Fibroblast of skin of scalp (primary cell): ENCODE measurements at regions not wholly inside any gene's neighbourhood (a gene's known extent, or its start where the extent isn't known, plus 50 kb on each side); places are given as distances from the start of the nearest gene placed in this dataset.
"Not testable (repeated sequence)": the region's sequence is repeated elsewhere in the genome, so short reads cannot be mapped to it uniquely, and the experiment has no call there.

Source experiments
- DNase-seq: peaks from one replicate; pipeline ENCODE4 v3.0.0-alpha.2; 2013

DNA sequence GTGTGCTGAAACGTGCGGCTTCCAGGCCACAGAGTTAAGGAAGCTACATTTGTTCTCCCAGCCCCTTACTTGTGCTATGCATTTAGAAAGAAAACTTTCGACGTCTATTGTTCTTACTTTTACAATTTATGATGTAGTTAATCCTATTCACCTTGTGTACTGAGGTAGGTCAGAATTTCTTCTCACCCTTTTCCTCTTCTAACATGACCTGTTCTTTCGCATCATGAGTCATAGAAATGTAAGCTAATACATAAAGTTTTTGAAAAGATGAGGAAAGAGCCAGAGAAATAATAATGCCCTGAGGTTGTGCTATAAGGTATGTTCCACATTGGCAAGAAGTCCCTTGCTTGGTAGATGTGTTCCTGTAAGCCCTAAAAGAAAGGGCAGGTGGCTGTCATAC is 298.3 kb downstream of the TRIML1 start:
- no peak for DNase-seq

DNA sequence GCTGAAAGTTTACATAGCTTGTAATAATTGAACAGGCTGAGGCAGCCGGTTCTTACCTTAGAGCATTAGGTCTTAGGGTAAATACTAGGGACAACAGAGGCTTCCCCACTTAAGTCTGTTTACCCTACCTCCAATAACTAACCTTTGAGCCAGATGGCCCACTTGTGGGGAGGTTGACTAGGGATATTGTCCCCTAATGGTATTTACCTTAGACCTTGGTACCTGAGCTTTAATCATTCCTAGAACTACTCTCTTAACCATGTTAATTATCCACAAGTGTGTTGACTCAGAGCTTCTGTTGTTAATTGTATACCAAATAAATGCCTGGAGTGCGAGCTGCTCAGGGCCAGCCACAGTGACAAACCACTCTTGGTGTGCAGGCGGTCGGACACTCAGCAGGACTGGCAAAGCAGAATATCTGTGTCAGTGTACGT is 299.2 kb downstream of the TRIML1 start:
- DNase-seq = not testable (repeated sequence)

DNA sequence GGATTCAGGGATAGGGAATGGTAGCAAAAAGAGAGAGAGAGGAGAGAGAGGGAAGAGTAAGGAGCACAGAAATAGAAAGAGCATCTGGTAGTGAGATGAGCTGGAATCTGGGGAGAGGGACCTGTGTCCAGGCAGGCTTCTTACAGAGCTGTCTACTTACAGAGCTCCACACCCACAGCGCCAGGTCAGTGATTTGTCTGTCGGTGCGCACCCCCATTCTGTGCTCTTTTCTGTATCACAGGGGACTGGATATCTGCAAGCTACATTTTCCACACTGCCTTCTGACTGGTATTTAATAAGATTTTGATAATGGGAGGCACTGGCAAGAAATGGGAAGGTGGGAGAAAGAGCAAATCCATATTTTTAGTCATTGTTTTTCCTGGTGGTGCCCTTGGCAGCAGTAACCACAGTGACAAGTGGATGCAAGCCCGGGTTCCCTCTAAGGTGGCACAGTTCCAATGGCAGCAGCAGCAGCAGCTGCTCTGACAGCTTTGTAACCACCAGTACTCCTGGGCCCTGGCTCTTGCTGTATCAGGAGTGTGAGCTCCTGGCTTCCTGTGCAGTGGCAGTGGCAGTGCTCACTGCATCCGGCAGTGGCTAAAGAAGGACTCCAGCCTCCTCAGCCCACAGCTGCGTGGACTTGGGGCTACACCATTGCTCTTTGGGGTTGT is 300.5 kb downstream of the TRIML1 start:
- DNase-seq = peak; percentile 56

DNA sequence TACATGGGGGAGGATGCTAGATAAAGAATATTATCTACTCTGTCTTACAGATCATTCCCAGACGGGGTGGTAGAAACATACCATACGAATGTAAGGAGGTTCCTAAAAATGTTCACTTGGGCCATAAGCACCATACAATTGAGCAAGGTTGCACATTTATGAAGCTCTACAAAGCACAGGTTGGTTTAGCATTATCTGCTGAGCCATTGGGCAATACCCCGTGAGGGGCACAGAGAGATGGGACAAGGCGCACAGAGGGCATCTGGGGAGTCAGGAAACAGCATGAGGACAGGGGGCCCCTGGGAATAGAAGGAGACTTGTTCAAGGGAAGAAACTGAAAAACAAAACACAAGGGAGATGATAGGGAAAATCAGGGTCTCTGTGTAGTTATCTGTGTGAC is 305.3 kb downstream of the TRIML1 start:
- DNase-seq = no peak

DNA sequence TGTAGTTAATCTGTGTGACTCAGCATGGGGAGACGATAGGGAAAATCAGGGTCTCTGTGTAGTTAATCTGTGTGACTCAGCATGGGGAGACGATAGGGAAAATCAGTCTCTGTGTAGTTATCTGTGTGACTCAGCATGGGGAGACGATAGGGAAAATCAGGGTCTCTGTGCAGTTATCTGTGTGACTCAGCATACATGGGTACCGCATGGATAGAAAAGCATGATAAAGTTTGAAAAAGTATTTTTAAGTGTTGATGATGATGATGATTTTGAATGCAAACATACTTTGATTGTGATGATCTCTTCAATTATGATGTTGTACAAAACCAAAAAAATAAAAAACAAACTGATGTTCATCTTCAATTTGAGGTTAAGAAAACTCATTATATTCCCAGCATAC is 309.8 kb downstream of the TRIML1 start:
- DNase-seq = peak; percentile 42

DNA sequence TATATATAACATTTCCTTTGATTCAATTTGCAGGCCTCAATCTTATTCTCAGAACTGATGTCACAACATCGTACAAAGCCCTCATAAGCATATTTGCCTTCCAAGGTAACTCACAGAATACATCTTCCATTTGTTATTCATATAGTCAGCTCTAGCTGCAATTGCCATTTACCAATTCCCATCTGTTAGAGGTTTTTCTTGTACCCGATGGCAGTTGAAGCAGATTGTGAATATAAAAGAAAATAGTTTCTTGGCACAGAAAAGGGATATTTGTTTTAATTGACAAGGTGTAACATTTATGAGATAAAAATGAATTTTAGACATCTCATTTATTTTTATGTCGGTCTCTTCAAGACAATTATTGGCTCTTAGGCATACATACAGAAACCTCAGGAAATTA is 311.3 kb downstream of the TRIML1 start:
- no peak for DNase-seq

DNA sequence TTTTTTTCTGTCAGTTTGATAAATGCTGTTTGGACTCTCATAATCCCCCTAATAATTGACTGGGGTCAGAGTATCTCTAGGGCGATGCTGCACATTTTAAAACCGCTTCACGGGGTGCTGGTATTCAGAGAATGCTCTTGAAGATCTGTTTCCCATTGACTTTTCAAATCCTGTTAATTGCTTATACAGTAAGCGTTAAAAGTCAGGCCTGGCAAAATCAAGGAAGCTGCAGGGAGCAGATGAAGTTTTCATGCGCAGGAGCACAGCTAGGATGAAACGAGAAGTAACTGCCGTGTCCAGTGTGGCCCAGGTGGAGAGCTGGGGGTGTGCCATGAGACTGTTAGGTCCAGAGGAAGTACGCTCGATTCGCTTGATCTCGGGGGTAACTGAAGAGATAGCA is 312.9 kb downstream of the TRIML1 start:
- no peak for DNase-seq

DNA sequence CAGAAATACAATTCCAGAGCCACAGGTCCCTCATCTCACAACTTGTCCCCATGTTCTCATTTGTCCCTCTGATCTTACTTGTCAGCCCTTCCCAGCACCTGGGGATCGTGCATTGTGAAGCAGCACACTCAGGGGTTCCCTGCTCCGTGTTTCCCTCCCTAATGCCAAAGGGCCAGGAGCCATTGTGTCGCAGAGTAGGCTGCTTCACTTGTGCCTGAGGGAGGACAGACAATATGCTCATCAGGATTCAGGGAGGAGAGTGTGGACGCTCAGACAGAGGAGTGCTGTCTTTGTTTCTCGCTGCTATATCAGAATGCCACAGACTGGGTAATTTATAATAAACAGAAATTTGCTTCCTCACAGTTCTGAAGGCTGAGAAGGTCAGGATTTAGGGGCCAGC is 315.3 kb downstream of the TRIML1 start:
- DNase-seq = no peak

DNA sequence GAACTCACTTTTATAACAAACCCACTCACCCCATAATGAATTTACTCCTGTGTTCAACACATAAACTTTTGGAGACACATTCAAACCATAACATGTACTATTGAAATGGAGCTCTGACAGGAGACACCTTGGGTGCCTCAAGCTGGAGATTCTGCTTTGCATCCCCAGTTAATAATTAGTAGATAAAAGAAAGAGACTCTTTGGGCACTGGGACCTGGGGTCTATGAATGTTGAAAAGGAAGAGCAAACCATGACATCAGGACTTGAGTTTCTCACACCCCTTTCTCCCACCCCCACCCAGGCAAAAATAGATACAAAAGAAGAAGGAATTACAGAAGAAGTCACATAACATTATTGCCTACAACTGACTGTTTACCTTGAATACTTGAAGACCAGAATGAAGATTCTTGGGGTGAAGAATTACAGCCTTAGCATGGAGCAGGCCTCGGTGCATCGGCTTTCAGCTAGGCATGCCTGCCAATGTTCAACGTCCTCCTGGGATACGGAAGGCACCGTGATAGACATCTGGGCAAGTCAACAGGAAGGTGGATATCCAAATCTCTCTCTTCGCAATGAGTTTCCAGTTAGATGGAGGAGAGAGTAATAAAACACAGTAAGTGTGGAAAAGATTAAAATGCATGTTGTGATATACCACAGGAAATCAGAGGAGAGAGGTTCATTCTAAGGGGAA is 316.0 kb downstream of the TRIML1 start:
- DNase-seq = no peak

DNA sequence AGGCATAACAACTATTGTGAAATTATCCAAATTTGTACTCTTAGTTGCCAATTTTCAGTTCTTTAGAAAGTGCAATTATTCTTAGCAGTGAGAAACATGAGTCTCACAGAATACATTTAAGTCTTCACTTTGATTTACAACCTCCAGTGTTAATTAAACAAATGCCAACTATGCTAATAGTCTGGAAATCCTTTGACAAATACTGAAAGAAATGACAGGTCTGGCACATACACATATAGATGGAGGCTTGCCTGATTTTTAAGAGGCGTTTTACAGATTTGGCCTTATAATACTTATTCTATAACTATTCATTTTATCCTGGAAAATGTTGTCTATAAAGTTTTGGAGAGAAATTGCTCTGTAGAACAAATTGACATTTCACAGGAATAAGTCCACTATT is 320.1 kb downstream of the TRIML1 start:
- no peak for DNase-seq

DNA sequence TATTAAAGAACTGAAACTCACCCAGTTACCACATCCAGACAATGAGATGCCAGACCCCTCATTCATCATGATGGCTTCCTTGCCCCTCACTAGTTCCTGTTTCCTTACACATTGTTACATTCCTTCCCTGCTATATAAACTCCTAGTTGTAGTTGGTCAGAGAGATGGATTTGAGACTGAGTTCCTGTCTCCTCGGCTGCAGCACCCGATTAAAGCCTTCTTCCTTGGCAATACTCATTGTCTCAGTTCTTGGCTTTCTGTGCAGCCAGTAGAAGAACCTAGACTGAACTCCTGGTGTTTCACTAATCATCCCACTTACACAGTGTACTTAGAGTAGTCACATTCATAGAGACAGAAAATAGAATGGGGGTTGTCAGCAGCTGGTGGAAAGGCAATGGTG is 324.7 kb downstream of the TRIML1 start:
- no peak for DNase-seq

DNA sequence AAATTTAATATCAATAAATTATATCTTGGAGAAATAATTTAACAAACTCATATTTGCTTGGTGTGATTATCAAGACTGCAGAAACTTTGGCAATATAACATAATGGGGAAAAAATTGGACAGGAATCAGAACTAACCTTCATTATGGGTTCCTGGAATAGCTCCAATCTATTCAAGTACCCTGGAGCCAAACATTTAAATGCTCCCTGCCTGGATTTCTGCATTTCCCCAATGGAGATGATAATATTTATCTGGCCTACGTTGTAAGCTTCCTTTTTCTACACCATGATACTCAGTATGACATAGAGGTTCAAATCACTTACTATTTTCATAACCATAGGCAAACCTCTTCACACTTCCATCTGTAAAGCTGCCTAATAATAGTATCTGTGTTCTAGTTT is 326.8 kb downstream of the TRIML1 start:
- no peak for DNase-seq

DNA sequence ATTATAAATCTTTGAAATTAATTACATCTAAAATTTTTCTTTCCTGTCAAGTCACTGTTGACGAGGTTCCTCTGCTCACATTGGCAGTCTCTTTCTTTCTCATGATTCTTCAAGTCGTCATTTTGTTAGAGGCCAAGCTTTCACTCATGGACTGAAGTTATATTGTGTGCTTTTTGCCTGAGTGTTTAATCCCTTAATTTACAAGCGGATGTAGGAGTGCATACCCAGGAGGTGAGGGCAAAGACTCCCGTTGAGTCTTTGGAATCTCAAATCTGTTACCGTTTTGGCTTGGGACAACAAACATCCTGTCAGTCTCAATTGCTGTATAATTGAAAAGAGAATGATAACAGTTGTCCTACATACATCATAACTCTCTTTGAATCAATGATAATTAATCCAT is 345.0 kb downstream of the TRIML1 start:
- DNase-seq = no peak

DNA sequence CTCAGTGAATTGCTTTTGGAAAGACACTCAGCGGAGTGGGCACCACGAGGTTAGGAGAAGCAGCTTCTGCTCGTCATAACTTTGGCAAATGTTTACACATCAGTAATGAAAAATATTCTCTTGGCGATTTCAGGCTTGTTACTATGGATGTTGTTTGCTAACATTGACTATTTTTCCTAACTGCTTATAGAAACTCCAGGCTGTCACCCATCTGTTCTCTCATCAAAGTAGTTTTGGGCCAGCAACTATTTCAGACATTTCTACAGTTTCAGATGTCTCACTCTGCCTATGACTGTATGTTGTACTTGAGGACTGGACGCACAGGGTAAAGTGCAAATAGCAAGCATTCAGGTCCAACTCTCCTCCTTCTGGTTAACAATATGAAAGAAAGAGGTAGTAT is 346.7 kb downstream of the TRIML1 start:
- DNase-seq = no peak

DNA sequence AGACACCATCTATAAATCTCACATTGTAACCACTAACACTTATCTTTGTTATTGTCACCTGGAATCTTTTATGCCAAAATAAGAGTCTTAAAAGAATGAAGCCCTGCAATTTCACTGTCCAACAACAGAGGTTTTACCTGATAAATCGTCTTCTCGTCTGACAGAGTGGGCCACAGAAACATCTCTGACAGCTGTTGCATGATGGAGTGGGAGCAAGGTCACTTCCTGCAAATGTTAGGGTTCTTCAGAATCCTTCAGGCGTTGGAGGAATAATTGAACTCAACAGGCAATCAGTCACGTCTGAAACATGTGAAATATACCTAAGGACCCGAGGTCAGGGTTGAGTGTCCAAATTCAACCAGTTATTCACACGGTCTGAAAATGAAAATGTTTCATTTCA is 353.6 kb downstream of the TRIML1 start:
- DNase-seq = no peak

DNA sequence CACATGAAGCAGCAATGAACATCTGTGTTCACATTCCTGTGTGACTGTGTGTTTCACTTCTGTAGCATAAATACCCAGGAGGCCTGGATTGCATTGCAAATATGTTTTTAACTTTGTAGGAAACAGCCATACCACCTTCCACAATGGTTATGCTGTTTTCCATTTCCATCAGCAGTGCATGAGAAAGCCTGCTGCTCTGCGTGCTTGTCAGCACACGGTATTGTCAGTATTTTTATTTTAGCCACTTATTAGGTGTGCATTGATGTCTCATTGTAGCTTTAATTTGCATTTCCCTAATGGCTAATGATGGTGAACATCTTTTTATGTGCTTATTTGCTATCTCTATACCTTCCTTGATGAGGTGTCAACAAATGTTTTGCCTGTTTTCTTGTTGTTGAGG is 355.9 kb downstream of the TRIML1 start:
- no peak for DNase-seq

DNA sequence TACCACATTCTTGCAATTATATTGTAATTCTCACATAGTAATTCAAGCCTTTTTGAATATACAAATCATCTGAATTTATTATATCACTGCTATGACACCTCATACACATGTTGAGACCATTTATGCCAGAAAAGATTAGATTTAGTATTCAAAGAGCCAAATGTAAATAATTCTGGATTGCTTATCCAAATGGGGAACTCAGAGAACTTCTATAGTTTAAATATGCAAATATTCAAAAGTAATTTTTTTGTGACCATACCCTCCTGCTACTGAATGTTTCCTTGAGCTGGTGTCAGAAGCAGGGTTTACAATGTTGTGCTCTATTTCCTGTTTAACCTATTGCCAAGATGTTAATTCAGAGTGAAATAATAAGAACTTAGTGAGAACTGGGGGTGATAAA is 372.2 kb downstream of the TRIML1 start:
- DNase-seq = no peak

DNA sequence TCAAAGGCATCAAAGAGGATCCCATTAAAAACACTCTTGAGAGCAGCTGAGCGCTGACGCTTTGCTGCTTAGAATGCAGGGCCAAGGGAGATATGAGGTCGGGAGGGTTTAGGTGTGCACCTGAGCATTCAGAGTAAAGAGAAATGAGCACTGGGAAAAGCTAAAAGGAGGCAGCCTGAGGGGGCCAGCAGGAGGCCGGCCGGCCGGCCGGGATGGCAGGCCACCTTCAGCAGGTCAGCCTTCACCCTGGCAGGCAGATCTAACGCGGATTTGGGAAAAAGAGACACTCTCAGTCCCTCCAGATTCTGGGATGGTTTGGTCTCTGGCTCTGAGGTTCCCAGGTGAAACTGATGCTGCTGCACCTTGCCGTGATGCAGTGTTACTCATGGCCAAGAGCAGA is 393.5 kb downstream of the TRIML1 start:
- no peak for DNase-seq

DNA sequence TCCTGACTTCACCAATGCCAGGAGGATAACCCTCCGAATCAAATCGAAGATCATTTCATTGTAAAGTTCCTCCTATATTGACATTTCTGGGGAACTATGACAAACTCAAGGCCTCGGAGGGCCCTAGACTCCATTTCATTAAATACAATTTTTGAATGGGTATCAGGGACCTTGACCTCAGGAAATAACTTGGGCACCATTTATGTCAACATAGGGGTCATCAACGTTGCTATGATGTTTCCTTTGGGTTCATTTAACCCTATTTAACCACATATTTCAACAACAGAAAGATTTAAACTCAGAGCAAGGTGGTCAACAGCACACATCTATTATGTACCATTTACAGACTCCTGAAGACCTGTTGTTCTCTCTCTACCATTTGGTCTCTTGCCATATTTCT is 395.1 kb downstream of the TRIML1 start:
- DNase-seq = no peak

DNA sequence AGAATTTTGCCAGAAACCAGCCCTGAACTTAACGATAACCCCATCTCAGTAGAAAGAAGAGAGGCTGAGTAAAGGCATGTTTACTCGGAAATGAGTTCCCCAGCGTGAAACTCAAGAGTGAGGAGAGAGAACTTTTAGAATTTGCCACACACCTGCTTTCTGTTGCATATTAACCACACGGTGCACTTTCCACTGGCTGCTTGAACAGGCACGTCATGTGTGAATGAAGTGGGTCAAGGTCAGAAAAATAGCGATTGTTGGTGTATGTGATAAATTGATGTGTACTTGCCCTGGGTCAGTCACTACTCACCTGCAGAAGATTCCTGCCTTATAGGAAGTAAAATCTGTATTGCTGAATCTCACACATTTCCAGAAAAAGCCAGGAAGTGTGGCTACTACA is 395.7 kb downstream of the TRIML1 start:
- no peak for DNase-seq

DNA sequence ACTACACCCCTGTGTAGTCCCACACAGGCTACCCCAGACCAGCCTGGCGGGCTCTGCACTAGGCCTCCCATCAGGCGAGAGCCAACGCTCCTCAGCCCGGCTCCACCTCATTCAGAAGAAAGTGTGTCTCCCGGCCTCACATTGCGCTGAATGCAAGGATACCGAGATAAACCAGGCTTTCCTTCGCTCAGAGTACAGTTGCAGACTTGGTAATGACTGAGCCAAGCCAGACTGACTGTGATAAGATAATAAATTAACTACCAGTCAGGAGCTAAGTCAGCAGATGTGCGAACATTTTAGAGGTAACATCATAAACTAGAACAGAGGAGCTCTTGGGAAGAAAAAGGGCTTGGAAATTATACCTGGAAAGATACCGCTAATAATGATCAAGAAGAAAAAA is 397.6 kb downstream of the TRIML1 start:
- no peak for DNase-seq

DNA sequence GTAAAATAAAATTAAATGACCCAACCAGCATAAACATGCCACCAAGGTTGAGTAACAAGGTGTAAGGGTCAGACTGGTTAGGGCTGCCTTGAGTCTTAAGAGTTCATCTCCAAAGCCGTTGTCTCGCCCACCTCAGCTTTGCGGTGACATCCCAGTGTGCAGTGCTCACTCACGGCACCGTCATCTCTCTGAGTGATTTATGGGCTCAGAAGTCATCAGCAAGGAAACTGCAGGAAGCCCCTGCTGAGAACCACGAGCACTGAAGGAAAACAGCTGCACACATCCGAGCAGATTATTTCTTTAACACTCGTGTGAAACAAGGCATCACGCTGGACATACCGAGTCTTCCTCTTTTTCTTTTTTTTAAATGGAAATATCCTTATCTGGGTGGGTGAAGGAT is 411.1 kb downstream of the TRIML1 start:
- DNase-seq = peak; percentile 68

DNA sequence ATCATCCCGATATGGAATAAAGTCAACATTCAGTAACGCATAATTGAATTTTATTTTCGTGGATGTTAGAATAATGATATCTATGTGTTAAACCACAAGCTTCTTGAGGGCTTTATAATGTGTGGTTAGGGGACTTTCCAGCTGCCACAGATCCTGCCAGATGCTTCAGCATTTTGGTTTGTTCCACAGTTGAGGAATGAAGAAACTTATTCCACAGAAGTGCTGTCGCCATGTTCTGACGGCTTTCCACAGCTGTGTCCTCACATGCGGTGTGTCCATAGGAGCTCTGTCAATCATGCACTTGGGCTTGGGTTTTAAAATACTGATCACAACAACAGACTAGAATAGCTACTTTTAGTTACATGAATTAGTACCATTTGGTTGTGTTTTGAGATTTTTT is 411.9 kb downstream of the TRIML1 start:
- DNase-seq = peak; percentile 59

DNA sequence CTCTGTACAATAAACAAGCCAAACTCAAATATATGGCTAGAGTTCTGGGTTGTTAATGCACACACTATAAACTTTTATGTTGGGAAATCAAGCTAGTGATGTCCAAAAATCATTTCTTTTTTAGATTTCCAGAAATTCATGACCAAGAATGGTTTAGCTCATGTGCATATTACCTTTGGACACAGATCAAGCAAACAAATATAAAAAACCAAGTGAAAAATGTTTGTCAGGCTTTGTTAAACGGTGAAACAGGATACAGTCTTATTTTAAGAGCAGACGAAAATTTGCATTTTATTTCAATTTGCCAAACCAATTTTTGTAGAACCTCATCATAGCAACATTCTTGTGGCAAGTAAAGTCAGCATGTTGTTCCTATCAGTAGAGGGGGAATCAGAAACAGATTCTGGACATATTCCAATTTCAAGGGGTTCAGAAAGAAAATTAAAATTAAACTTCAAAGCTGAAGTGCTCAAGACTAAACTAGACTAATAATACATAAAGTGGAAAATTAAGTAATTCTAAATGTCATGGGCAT is 413.6 kb downstream of the TRIML1 start:
- DNase-seq = peak; percentile 20

DNA sequence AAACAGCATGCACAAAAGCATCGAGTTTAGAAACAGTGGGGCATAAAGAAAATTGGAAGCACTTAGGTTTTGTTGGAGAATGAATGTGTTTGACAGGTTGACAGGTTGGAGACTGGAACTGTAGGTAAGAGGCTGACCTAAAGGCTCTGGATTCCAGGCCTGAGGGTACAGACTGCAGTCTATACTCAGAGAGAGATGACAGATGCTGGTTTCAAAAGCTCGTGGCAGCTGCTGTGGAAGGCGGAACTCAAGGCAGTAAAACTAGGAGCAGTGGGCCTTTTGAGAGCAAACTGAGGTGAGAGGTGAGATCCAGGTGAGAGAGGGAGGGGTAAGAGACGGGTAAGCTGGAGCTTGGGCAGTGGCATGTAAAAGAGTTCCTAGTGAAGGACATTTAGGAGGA is 415.2 kb downstream of the TRIML1 start:
- no peak for DNase-seq
